Bronchial epithelial cell (primary cell): ENCODE measurements at regions not wholly inside any gene's neighbourhood (a gene's known extent, or its start where the extent isn't known, plus 50 kb on each side); places are given as distances from the start of the nearest gene placed in this dataset.
"Not testable (repeated sequence)": the region's sequence is repeated elsewhere in the genome, so short reads cannot be mapped to it uniquely, and the experiment has no call there.

Experiments used
- DNase-seq: peaks from one replicate; pipeline ENCODE4 v3.0.0-alpha.2; 2010; ENCODE audit warnings: low read depth
- FAIRE-seq: peaks from 2 replicates; lab custom pipeline; 2011; peaks lifted over from hg19 to GRCh38; lab: Jason Lieb, UNC
- H3K27me3 ChIP-seq: 2 replicates; pipeline ENCODE4 v1.5.1; 2011; ENCODE audit warnings: low read length; ENCODE audit not compliant: control insufficient read depth, insufficient read depth
- H3K36me3 ChIP-seq: 2 replicates; pipeline ENCODE4 v1.5.1; 2011; ENCODE audit warnings: low read length; ENCODE audit not compliant: control insufficient read depth, insufficient read depth
- H3K4me3 ChIP-seq: 2 replicates; pipeline ENCODE4 v1.5.1; 2011; ENCODE audit warnings: mild to moderate bottlenecking, low read depth, low read length, control low read depth
- TF ChIP-seq, protein P1 (sequence below): IDR thresholded peaks from 2 replicates; pipeline ENCODE4 v1.5.1; 2011; ENCODE audit warnings: mild to moderate bottlenecking, moderate library complexity, low read length, control low read depth, inconsistent platforms; ENCODE audit not compliant: insufficient read depth, severe bottlenecking

GRCh38 chrX:137848266-137848905 is 282.5 kb downstream of the ZIC3 start:
- H3K27me3 ChIP-seq, result no peaks in the 10 kb centered on the region
- H3K4me3 ChIP-seq, result no peak overlapping the region
- H3K36me3 ChIP-seq, result no peaks in the 10 kb centered on the region
- TF ChIP-seq, protein P1, sequence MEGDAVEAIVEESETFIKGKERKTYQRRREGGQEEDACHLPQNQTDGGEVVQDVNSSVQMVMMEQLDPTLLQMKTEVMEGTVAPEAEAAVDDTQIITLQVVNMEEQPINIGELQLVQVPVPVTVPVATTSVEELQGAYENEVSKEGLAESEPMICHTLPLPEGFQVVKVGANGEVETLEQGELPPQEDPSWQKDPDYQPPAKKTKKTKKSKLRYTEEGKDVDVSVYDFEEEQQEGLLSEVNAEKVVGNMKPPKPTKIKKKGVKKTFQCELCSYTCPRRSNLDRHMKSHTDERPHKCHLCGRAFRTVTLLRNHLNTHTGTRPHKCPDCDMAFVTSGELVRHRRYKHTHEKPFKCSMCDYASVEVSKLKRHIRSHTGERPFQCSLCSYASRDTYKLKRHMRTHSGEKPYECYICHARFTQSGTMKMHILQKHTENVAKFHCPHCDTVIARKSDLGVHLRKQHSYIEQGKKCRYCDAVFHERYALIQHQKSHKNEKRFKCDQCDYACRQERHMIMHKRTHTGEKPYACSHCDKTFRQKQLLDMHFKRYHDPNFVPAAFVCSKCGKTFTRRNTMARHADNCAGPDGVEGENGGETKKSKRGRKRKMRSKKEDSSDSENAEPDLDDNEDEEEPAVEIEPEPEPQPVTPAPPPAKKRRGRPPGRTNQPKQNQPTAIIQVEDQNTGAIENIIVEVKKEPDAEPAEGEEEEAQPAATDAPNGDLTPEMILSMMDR, result no peak
- DNase-seq (no peak), FAIRE-seq (no peak)

DNA sequence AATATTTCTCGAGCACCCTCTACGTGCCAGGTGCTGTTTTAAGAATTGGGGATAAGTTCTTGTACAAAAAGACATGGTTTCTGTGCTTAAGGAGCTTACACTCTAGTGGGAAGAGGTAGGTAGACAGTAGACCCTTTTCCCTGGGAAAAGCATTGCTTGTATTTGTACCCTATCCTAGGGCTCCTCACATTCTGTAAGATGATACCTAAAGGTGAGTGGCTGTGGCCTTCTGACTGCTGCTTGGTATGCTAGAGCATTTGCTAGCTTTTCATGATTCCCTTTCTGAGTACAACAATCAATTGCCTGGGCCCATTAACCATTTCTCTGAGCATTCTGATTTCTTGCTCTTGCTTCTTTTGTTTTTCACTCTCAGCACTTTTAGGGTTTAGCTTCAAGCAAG is 286.6 kb downstream of the ZIC3 start:
- Histone ChIP-seq H3K4me3 (no peak overlapping the region), H3K27me3 (no peaks in the 10 kb centered on the region), H3K36me3 (no peaks in the 10 kb centered on the region)
- DNase-seq, result no peak
- FAIRE-seq, result no peak
- TF ChIP-seq, protein P1, result no peak

DNA sequence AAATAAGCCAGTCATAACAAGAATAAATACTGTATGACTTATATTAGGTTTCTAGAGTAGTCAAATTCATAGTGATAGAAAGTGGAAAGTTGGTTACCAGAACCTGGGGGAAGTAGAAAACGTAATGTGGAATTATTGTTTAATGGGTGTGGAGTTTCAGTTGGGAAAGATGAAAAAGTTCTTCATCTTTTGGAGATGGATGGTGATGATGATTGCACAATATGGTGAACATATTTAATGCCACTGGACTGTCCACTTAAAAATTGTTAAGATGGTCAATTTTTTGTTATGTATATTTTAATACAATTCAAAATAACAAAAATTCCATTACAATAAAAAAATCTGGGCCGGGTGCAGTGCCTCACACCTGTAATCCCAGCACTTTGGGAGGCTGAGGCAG is 289.6 kb downstream of the ZIC3 start:
- FAIRE-seq, result no peak
- TF ChIP-seq, protein P1, result no peak
- DNase-seq, result no peak
- no peaks in the 10 kb centered on the region for H3K36me3 ChIP-seq
- H3K4me3 ChIP-seq, result no peak overlapping the region
- H3K27me3 ChIP-seq, result no peaks in the 10 kb centered on the region

DNA sequence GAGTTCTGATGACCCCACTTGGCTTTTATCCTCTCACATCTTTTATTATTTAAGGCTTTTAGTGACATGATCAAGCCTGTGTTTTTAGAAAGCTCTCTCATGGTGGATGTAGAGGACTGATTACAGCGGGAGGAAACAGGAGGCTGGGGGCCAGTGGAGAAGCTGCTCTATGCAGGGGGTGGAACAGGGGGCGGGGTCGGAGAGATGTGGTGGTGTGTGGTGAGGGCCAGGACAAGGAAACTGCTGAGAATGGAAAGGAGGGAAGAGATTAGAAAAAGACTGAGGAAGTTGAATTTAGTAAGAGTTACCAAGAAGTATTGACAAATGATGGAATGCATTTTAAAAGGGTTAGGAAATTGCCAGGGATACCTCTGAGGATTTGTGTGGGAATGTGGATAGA is 292.2 kb downstream of the ZIC3 start:
- TF ChIP-seq, protein P1, result no peak
- DNase-seq, result no peak
- H3K36me3 ChIP-seq, result no peaks in the 10 kb centered on the region
- no peaks in the 10 kb centered on the region for H3K27me3 ChIP-seq
- no peak overlapping the region for H3K4me3 ChIP-seq
- no peak for FAIRE-seq

DNA sequence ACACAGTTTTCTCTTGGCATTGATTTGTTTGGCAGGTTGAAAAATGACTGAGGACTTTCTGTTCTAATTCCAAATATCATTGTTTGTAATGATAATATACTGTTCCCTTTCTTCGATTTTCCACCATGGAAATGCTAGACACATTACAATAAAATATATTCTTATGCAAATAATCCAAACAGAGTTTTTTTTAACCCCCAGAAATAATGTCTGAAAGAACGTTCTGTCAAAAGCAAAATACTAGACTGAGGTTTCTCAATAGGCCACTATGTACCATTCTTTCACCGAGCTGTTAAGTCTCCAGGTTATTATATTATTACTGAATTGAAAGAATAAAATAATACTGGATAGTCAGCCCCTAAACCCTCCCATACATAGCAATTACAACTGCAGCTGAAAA is 312.5 kb downstream of the ZIC3 start:
- no peak for FAIRE-seq
- TF ChIP-seq, protein P1, result no peak
- no peaks in the 10 kb centered on the region for H3K27me3 ChIP-seq
- H3K4me3 ChIP-seq, result no peak overlapping the region
- no peak for DNase-seq
- no peaks in the 10 kb centered on the region for H3K36me3 ChIP-seq

- no peak for FAIRE-seq
- Histone ChIP-seq H3K4me3 (no peak overlapping the region), H3K36me3 (no peaks in the 10 kb centered on the region), H3K27me3 (no peaks in the 10 kb centered on the region)
- DNase-seq, result no peak
- TF ChIP-seq, protein P1, result no peak
Measured at GRCh38 chrX:137882960-137883359, 317.0 kb downstream of the ZIC3 start.

DNA sequence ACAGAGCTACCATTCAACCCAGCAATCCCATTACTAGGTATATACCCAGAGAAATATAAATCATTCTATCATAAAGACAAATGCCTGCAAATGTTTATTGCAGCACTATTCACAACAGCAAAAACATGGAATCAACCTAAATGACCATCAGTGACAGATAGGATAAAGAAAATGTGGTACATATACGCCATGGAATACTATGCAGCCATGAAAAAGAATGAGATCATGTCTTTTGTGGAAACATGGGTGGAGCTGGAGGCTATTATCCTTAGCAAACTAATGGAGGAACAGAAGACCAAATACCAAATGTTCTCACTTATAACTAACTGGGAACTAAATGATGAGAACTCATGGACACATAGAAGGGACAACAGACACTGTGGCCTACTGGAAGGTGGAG is 318.9 kb downstream of the ZIC3 start:
- H3K36me3 ChIP-seq, FAIRE-seq, H3K4me3 ChIP-seq, H3K27me3 ChIP-seq, DNase-seq: not testable (repeated sequence)
